GM10248 (cell line): ENCODE measurements at regions not wholly inside any gene's neighbourhood (a gene's known extent, or its start where the extent isn't known, plus 50 kb on each side); places are given as distances from the start of the nearest gene placed in this dataset.
"Not testable (repeated sequence)": the region's sequence is repeated elsewhere in the genome, so short reads cannot be mapped to it uniquely, and the experiment has no call there.

ENCODE experiments used
- CTCF ChIA-PET: fragments of 300-600 bp; sonication (Branson Sonifier 250); formaldehyde crosslinking; extraction: SDS; loops from one replicate; lab custom pipeline; 2021; ENCODE audit warnings: antibody characterized with exemption; lab: Yijun Ruan, JAX
- POLR2A ChIA-PET: fragments of 350-650 bp; sonication (Branson Sonifier 250); formaldehyde crosslinking; extraction: SDS; loops from one replicate; lab custom pipeline; 2020; ENCODE audit warnings: antibody characterized with exemption; lab: Yijun Ruan, JAX
- DNase-seq: peaks from one replicate; pipeline ENCODE4 v3.0.0; 2012; ENCODE audit errors: extremely low spot score
- TF ChIP-seq, protein P1 (sequence below): IDR thresholded peaks from 2 replicates; pipeline ENCODE4 v1.5.1; 2012; ENCODE audit warnings: mild to moderate bottlenecking, low read depth; ENCODE audit errors: extremely low read depth, missing control alignments, control extremely low read depth

- TF ChIP-seq, protein P1, sequence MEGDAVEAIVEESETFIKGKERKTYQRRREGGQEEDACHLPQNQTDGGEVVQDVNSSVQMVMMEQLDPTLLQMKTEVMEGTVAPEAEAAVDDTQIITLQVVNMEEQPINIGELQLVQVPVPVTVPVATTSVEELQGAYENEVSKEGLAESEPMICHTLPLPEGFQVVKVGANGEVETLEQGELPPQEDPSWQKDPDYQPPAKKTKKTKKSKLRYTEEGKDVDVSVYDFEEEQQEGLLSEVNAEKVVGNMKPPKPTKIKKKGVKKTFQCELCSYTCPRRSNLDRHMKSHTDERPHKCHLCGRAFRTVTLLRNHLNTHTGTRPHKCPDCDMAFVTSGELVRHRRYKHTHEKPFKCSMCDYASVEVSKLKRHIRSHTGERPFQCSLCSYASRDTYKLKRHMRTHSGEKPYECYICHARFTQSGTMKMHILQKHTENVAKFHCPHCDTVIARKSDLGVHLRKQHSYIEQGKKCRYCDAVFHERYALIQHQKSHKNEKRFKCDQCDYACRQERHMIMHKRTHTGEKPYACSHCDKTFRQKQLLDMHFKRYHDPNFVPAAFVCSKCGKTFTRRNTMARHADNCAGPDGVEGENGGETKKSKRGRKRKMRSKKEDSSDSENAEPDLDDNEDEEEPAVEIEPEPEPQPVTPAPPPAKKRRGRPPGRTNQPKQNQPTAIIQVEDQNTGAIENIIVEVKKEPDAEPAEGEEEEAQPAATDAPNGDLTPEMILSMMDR: no peak
- CTCF ChIA-PET: no interaction called here
These were observed 493.0 kb downstream of the ZIC3 start for GRCh38 chrX:138058931-138059330.

DNA sequence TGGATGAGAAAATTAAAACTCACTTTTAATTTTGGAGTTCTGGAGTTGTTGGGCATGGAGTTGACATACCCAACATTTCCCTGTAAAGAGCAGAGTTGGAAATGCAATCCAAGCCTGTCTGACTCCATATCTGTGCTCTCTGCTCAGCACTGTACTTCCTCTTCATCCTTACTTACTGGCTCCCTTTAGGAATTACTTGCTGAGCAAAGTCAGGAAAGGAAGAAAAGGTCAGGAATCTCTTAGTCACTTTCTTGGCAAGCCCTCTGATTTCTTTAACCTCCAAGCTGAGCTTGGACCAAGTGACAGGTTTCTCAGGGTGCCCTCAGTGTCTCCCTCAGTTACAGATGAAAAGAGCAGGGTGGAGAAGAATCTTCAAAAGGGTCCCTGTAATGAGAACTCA lies 501.5 kb downstream of the ZIC3 start:
- POLR2A ChIA-PET: no interaction called here
- DNase-seq: no peak
- TF ChIP-seq, protein P1: no peak
- CTCF ChIA-PET: no interaction called here

More at GRCh38 chrX:138058931-138059330, 493.0 kb downstream of the ZIC3 start:
- POLR2A ChIA-PET: no interaction called here
- no peak for DNase-seq

- TF ChIP-seq, protein P1: no peak
- POLR2A ChIA-PET: no interaction called here
- CTCF ChIA-PET: no interaction called here
- no peak for DNase-seq
These were observed 507.7 kb downstream of the ZIC3 start for GRCh38 chrX:138073626-138074025.

- CTCF ChIA-PET: no interaction called here
- no peak for DNase-seq
- TF ChIP-seq, protein P1: no peak
- POLR2A ChIA-PET: no interaction called here
These were observed 516.3 kb downstream of the ZIC3 start for GRCh38 chrX:138082251-138082650.

DNA sequence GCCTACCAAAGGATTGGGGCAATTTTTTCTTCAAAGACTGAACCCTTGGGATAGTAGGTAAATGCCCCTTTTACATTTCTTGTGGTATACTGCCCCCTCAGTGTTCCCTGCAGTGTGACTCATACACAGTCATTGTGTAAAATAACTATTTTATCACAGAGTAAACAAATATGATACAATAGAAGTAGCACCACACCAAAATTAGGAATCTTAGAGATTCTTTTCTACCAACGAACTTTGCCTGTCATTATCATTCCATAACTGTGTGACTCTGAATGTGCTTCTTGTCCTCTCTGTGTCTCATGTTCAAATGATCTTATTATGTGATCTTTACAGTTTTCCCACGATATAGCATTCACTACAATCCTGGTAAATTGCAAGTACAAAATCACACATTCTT lies 517.0 kb downstream of the ZIC3 start:
- POLR2A ChIA-PET: no interaction called here
- CTCF ChIA-PET: no interaction called here
- TF ChIP-seq, protein P1: no peak
- DNase-seq: no peak

- DNase-seq, CTCF ChIA-PET, POLR2A ChIA-PET: not testable (repeated sequence)
These were observed 545.0 kb downstream of the ZIC3 start for GRCh38 chrX:138110910-138111309.

DNA sequence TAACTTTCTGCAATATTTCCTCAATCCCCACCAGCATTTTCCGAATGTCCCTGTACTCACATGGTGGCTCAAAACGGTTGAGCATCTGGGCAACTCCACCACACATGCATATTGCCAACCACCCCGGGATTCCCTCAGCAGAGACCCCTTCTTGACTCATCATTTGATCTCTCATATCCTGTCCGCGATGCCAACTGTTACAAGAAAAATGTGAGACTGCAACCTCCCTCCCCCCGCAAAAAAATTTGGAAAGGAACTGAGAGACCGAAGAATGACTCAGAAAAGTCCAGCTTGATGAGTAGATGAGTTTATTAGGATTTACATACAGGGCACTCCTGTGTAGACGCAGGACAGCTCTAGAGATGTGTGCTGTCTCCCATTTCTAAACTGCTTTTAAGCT lies 561.4 kb downstream of the ZIC3 start:
- CTCF ChIA-PET: interaction anchor here (1.1 to 4.1 kb wide), 4 partner anchors 12 to 619 kb away, joined by 3 to 19 read pairs (median 11); no protein-coding TSS in a partner anchor

More for the DNA sequence above, 561.4 kb downstream of the ZIC3 start:
- TF ChIP-seq, protein P1: no peak
- DNase-seq: no peak
- POLR2A ChIA-PET: no interaction called here
